ENCODE measurements at regions not wholly inside any gene's neighbourhood (a gene's known extent, or its start where the extent isn't known, plus 50 kb on each side); places are given as distances from the start of the nearest gene placed in this dataset.

DNA sequence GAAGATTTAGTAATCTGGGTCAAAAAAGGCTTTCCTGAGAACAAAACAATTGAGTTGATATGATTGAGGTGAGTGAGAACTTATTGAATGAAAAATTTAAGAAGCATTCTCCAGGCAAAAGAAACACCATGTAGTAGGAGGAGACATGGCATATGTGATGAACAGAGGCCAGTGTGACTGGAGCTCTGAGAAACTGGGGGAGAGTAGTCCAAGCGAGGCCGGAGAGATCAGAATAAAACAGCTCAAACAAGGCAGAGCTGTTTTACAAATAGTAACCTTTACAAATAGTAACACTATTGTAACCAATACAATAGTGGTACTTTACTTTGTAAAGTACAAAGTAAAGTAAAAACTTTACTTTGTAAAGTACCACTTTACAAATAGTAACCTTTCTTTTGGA is 1159.1 kb downstream of the PCDH9 start:
- Histone ChIP-seq H3K27ac (ENCODE audit: low read length) (no peak overlapping the region), H3K9ac (ENCODE audit: low read length) (no peak overlapping the region), H3K27me3 (ENCODE audit: low read depth, low read length) (no peaks in the 10 kb centered on the region), H3K4me3 (ENCODE audit: low read length) (no peak overlapping the region), H3K4me2 (ENCODE audit: low read length) (no peak overlapping the region), H3K4me1 (ENCODE audit: low read length) (peaks cover 4% of the 10 kb centered on the region), H4K20me1 (ENCODE audit: insufficient read depth, low read length) (no peaks in the 10 kb centered on the region), H3K79me2 (ENCODE audit: low read length) (no peaks in the 10 kb centered on the region), H2AFZ (ENCODE audit: low read depth, low read length) (no peak overlapping the region), H3K36me3 (replicated peaks; ENCODE audit: low read depth, low read length) (no peaks in the 10 kb centered on the region), H3K9me3 (ENCODE audit: insufficient read depth, low read length) (no peaks in the 10 kb centered on the region)
- TF ChIP-seq EZH2phosphoT487 (IDR thresholded peaks at IDR 0.05; ENCODE audit: low read depth) = no peak
- TF ChIP-seq, protein P1, sequence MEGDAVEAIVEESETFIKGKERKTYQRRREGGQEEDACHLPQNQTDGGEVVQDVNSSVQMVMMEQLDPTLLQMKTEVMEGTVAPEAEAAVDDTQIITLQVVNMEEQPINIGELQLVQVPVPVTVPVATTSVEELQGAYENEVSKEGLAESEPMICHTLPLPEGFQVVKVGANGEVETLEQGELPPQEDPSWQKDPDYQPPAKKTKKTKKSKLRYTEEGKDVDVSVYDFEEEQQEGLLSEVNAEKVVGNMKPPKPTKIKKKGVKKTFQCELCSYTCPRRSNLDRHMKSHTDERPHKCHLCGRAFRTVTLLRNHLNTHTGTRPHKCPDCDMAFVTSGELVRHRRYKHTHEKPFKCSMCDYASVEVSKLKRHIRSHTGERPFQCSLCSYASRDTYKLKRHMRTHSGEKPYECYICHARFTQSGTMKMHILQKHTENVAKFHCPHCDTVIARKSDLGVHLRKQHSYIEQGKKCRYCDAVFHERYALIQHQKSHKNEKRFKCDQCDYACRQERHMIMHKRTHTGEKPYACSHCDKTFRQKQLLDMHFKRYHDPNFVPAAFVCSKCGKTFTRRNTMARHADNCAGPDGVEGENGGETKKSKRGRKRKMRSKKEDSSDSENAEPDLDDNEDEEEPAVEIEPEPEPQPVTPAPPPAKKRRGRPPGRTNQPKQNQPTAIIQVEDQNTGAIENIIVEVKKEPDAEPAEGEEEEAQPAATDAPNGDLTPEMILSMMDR (IDR thresholded peaks at IDR 0.05; ENCODE audit: low read depth, low read length) = no peak

DNA sequence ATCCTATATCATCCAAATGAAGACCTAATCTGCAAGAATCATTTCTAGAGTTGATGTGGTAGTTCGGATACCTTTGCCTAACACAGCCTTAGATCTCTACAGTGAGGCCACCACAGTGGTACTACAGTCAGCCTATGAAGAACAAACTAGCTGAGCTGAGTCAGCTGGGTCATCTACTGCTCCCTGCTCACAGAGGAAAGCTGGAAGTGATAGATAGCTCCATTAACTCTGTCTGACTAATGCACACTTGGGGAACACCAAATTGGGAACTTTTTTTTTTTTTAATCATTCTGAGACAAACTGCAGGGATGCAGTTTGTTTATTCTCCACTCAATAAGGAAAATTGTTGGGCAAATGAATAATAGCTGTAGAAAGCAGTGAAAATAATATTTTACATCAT is 1160.6 kb downstream of the PCDH9 start:
- no peaks in the 10 kb centered on the region for H3K36me3 ChIP-seq (replicated peaks; ENCODE audit: low read depth, low read length)
- H3K9me3 ChIP-seq (ENCODE audit: insufficient read depth, low read length) = no peaks in the 10 kb centered on the region
- H3K27me3 ChIP-seq (ENCODE audit: low read depth, low read length) = no peaks in the 10 kb centered on the region
- H3K4me2 ChIP-seq (ENCODE audit: low read length) = no peak overlapping the region
- no peak overlapping the region for H3K4me3 ChIP-seq (ENCODE audit: low read length)
- H2AFZ ChIP-seq (ENCODE audit: low read depth, low read length) = no peak overlapping the region
- no peaks in the 10 kb centered on the region for H3K4me1 ChIP-seq (ENCODE audit: low read length)
- H4K20me1 ChIP-seq (ENCODE audit: insufficient read depth, low read length) = no peaks in the 10 kb centered on the region
- no peak overlapping the region for H3K27ac ChIP-seq (ENCODE audit: low read length)
- no peak overlapping the region for H3K9ac ChIP-seq (ENCODE audit: low read length)
- no peaks in the 10 kb centered on the region for H3K79me2 ChIP-seq (ENCODE audit: low read length)
- TF ChIP-seq, protein P1 (IDR thresholded peaks at IDR 0.05; ENCODE audit: low read depth, low read length) = no peak
- no peak for TF ChIP-seq EZH2phosphoT487 (IDR thresholded peaks at IDR 0.05; ENCODE audit: low read depth)

DNA sequence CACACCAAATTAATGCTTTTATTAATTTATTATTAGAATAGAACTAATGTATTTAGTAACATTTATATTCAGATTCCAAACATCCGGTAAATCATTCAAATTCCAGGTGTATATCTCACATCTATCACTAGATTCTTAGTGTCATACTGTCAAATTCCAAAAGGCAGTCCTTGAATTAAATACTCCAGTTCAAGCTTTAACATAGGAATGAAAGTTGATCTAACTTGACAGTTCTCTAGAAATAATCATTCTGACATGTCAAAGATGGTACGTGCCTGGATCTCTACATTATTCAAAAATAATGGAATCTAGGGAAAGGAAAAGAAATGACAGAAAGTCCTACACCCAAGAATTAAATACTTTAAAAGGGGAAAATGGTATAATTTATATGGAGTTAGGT is 1161.5 kb downstream of the PCDH9 start:
- Histone ChIP-seq H3K27ac (ENCODE audit: low read length) (no peak overlapping the region), H2AFZ (ENCODE audit: low read depth, low read length) (no peak overlapping the region), H3K4me1 (ENCODE audit: low read length) (no peaks in the 10 kb centered on the region), H3K36me3 (replicated peaks; ENCODE audit: low read depth, low read length) (no peaks in the 10 kb centered on the region), H3K79me2 (ENCODE audit: low read length) (no peaks in the 10 kb centered on the region), H4K20me1 (ENCODE audit: insufficient read depth, low read length) (no peaks in the 10 kb centered on the region), H3K4me3 (ENCODE audit: low read length) (no peak overlapping the region), H3K4me2 (ENCODE audit: low read length) (no peak overlapping the region), H3K27me3 (ENCODE audit: low read depth, low read length) (no peaks in the 10 kb centered on the region), H3K9ac (ENCODE audit: low read length) (no peak overlapping the region), H3K9me3 (ENCODE audit: insufficient read depth, low read length) (no peaks in the 10 kb centered on the region)
- TF ChIP-seq, protein P1 (IDR thresholded peaks at IDR 0.05; ENCODE audit: low read depth, low read length) = no peak
- no peak for TF ChIP-seq EZH2phosphoT487 (IDR thresholded peaks at IDR 0.05; ENCODE audit: low read depth)

DNA sequence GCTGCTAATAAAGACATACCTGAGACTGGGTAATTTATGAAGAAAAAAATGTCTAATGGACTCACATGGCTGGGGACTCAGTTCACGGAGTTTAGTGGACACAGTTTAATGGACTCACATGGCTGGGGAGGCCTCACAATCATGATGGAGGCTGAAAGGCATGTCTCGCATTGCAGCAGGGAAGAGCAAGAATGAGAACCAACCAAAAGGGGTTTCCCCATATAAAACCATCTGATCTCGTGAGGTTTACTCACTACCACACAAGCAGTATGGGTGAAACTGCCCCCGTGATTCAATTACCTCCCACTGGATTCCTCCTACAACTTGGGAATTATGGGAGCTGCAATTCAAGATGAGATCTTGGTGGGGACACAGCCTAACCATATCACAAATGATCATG is 1181.2 kb downstream of the PCDH9 start:
- Histone ChIP-seq H2AFZ (ENCODE audit: low read depth, low read length) (peak overlapping the region; percentile 73; the same call in 1 of the 2 replicates), H4K20me1 (ENCODE audit: insufficient read depth, low read length) (no peaks in the 10 kb centered on the region), H3K79me2 (ENCODE audit: low read length) (no peaks in the 10 kb centered on the region), H3K27me3 (ENCODE audit: low read depth, low read length) (no peaks in the 10 kb centered on the region), H3K4me3 (ENCODE audit: low read length) (no peak overlapping the region), H3K27ac (ENCODE audit: low read length) (peak overlapping the region; percentile 20; the same call in 1 of the 2 replicates), H3K9me3 (ENCODE audit: insufficient read depth, low read length) (no peaks in the 10 kb centered on the region), H3K4me2 (ENCODE audit: low read length) (peak overlapping the region; percentile 39), H3K36me3 (replicated peaks; ENCODE audit: low read depth, low read length) (no peaks in the 10 kb centered on the region), H3K4me1 (ENCODE audit: low read length) (peaks cover 19% of the 10 kb centered on the region), H3K9ac (ENCODE audit: low read length) (no peak overlapping the region)
- TF ChIP-seq, protein P1 (IDR thresholded peaks at IDR 0.05; ENCODE audit: low read depth, low read length) = no peak
- no peak for TF ChIP-seq EZH2phosphoT487 (IDR thresholded peaks at IDR 0.05; ENCODE audit: low read depth)
